HEK293 (cell line): ENCODE measurements at regions not wholly inside any gene's neighbourhood (a gene's known extent, or its start where the extent isn't known, plus 50 kb on each side); places are given as distances from the start of the nearest gene placed in this dataset.

Experiments used
- CTCF ChIP-seq: fragments of 450-650 bp; formaldehyde crosslinking; IDR thresholded peaks from 2 replicates; pipeline ENCODE4 v1.5.1; 2016; ENCODE audit warnings: missing biosample characterization, missing genetic modification characterization
- GFI1B ChIP-seq: fragments of 450-650 bp; formaldehyde crosslinking; IDR thresholded peaks from 2 replicates; pipeline ENCODE4 v1.5.1; 2016; ENCODE audit warnings: missing biosample characterization, missing genetic modification characterization
- GLI4 ChIP-seq: fragments of 450-650 bp; formaldehyde crosslinking; IDR thresholded peaks from 2 replicates; pipeline ENCODE4 v1.5.1; 2016; ENCODE audit warnings: missing biosample characterization, missing genetic modification characterization
- GLIS1 ChIP-seq: fragments of 450-650 bp; formaldehyde crosslinking; IDR thresholded peaks from 2 replicates; pipeline ENCODE4 v1.5.1; 2016; ENCODE audit warnings: missing biosample characterization, missing genetic modification characterization
- REST ChIP-seq: fragments of 450-650 bp; formaldehyde crosslinking; IDR thresholded peaks from 2 replicates; pipeline ENCODE4 v1.5.1; 2016; ENCODE audit warnings: missing biosample characterization, missing genetic modification characterization
- ZBTB7A ChIP-seq: fragments of 450-650 bp; formaldehyde crosslinking; IDR thresholded peaks from 2 replicates; pipeline ENCODE4 v1.5.1; 2016; ENCODE audit warnings: low read depth, missing biosample characterization, missing genetic modification characterization
- ZFP37 ChIP-seq: fragments of 450-650 bp; formaldehyde crosslinking; IDR thresholded peaks from 2 replicates; pipeline ENCODE4 v1.5.1; 2016; ENCODE audit warnings: missing biosample characterization, missing genetic modification characterization
- ZNF10 ChIP-seq: fragments of 450-650 bp; formaldehyde crosslinking; IDR thresholded peaks from 2 replicates; pipeline ENCODE4 v1.5.1; 2017; ENCODE audit warnings: missing biosample characterization, missing genetic modification characterization
- ZNF266 ChIP-seq: fragments of 450-650 bp; formaldehyde crosslinking; IDR thresholded peaks from 2 replicates; pipeline ENCODE4 v1.5.1; 2016; ENCODE audit warnings: missing biosample characterization, missing genetic modification characterization, low read depth
- ZNF274 ChIP-seq, 2 experiments: fragments of 200-500 bp in 1 of 2; fragments of 450-650 bp in 1 of 2; sonication (Bioruptor generic) in 1 of 2; formaldehyde crosslinking in 1 of 2; IDR thresholded peaks; 2 replicates each; pipeline versions ENCODE4 v1.5.1 to v1.6.1; 2014 to 2016; ENCODE audit warnings: borderline replicate concordance in 1 of 2, inconsistent platforms in 1 of 2, low read length in 1 of 2, missing biosample characterization in 1 of 2, missing genetic modification characterization in 1 of 2
- ZNF473 ChIP-seq: fragments of 450-650 bp; formaldehyde crosslinking; IDR thresholded peaks from 2 replicates; pipeline ENCODE4 v1.5.1; 2017; ENCODE audit warnings: missing biosample characterization, missing genetic modification characterization
- ZNF747 ChIP-seq: fragments of 450-650 bp; formaldehyde crosslinking; IDR thresholded peaks from 2 replicates; pipeline ENCODE4 v1.5.1; 2016; ENCODE audit warnings: missing biosample characterization, missing genetic modification characterization
- ZNF792 ChIP-seq: fragments of 450-650 bp; formaldehyde crosslinking; IDR thresholded peaks from 2 replicates; pipeline ENCODE4 v1.5.1; 2016; ENCODE audit warnings: missing biosample characterization, missing genetic modification characterization

- TF ChIP-seq CTCF (tag by site-specific recombination) (no peak), ZNF10 (tag by site-specific recombination) (no peak), ZNF266 (tag by site-specific recombination) (no peak), ZNF747 (tag by site-specific recombination) (no peak), ZFP37 (tag by site-specific recombination) (no peak), ZNF274 (IDR thresholded peaks at IDR 0.05; ENCODE audit: low read length) (no peak), ZNF274 (tag by site-specific recombination; IDR thresholded peaks at IDR 0.05; ENCODE audit: borderline replicate concordance) (no peak), ZNF792 (tag by site-specific recombination) (no peak), REST (tag by site-specific recombination) (no peak), GLIS1 (tag by site-specific recombination) (no peak), ZNF473 (tag by site-specific recombination) (no peak), ZBTB7A (tag by site-specific recombination) (no peak), GFI1B (tag by site-specific recombination) (no peak), GLI4 (no peak)
These were observed 1489.1 kb downstream of the PLA2G4A start for GRCh38 chr1:188317894-188318293.
